SU-DHL-6 (cell line): ENCODE measurements at regions not wholly inside any gene's neighbourhood (a gene's known extent, or its start where the extent isn't known, plus 50 kb on each side); places are given as distances from the start of the nearest gene placed in this dataset.

ENCODE experiments used
- H2AFZ ChIP-seq: fragments of 200-600 bp; sonication (generic); 2 replicates; pipeline ENCODE4 v1.6.1; 2014; ENCODE audit warnings: low read depth, mild to moderate bottlenecking, moderate library complexity, mixed read lengths, antibody characterized with exemption, low read length; ENCODE audit not compliant: severe bottlenecking
- H3F3A ChIP-seq: fragments of 200-600 bp; shearing (Covaris generic); 2 replicates; pipeline ENCODE4 v1.6.0; 2016; ENCODE audit warnings: antibody characterized with exemption, mild to moderate bottlenecking; ENCODE audit not compliant: insufficient read depth
- H3K27ac ChIP-seq: fragments of 200-600 bp; sonication (generic); 2 replicates; pipeline ENCODE4 v1.5.1; 2016; ENCODE audit warnings: low read depth, mild to moderate bottlenecking, low read length, moderate library complexity, mixed read lengths
- H3K27me3 ChIP-seq: fragments of 200-600 bp; sonication (generic), shearing (Covaris generic); 2 replicates; pipeline ENCODE4 v1.6.0; 2014; ENCODE audit warnings: mild to moderate bottlenecking, low read length
- H3K36me3 ChIP-seq: fragments of 200-600 bp; sonication (generic); 2 replicates; pipeline ENCODE4 v1.6.1; 2014; ENCODE audit warnings: mild to moderate bottlenecking, low read length, mixed read lengths
- H3K4me2 ChIP-seq: fragments of 300-600, 200-600 bp; shearing (Covaris generic), sonication (generic); 2 replicates; pipeline ENCODE4 v1.6.0; 2014; ENCODE audit warnings: low read length, low read depth, mild to moderate bottlenecking; ENCODE audit not compliant: poor library complexity, severe bottlenecking
- H3K4me3 ChIP-seq: fragments of 200-600 bp; sonication (generic); 2 replicates; pipeline ENCODE4 v1.5.1; 2014; ENCODE audit warnings: antibody characterized with exemption, low read length, mild to moderate bottlenecking, mixed read lengths; ENCODE audit not compliant: insufficient read depth, poor library complexity, severe bottlenecking
- H3K79me2 ChIP-seq: fragments of 200-600 bp; sonication (generic); 2 replicates; pipeline ENCODE4 v1.6.1; 2014; ENCODE audit warnings: mild to moderate bottlenecking, low read length, moderate library complexity; ENCODE audit not compliant: insufficient read depth
- H3K9ac ChIP-seq: fragments of 200-600 bp; sonication (generic); 2 replicates; pipeline ENCODE4 v1.7.0; 2014; ENCODE audit warnings: mild to moderate bottlenecking, low read length
- H3K9me2 ChIP-seq: fragments of 200-600 bp; sonication (generic); replicated peaks from 2 replicates; pipeline ENCODE4 v1.6.1; 2014; ENCODE audit warnings: low read length; ENCODE audit not compliant: insufficient read depth
- H3K9me3 ChIP-seq: fragments of 200-600 bp; sonication (generic); 2 replicates; pipeline ENCODE4 v1.6.1; 2014; ENCODE audit warnings: low read length, mixed read lengths; ENCODE audit not compliant: insufficient read depth
- H4K20me1 ChIP-seq: fragments of 200-600 bp; sonication (generic); 2 replicates; pipeline ENCODE4 v1.6.1; 2014; ENCODE audit warnings: low read depth, mild to moderate bottlenecking, antibody characterized with exemption, low read length, moderate library complexity, mixed read lengths
- CTCF ChIP-seq: fragments of 200-600 bp; sonication (generic); IDR thresholded peaks from one replicate; pipeline ENCODE4 v1.5.1; 2017; ENCODE audit warnings: antibody characterized with exemption, mild to moderate bottlenecking, low read length, moderate library complexity; ENCODE audit not compliant: insufficient read depth, poor library complexity, severe bottlenecking
- EZH2phosphoT487 ChIP-seq: fragments of 200-600 bp; sonication (generic), shearing (Covaris generic); conservative IDR thresholded peaks from 2 replicates; pipeline ENCODE4 v1.6.1; 2018; ENCODE audit warnings: mild to moderate bottlenecking, antibody characterized with exemption, low read length, moderate library complexity, mixed read lengths

DNA sequence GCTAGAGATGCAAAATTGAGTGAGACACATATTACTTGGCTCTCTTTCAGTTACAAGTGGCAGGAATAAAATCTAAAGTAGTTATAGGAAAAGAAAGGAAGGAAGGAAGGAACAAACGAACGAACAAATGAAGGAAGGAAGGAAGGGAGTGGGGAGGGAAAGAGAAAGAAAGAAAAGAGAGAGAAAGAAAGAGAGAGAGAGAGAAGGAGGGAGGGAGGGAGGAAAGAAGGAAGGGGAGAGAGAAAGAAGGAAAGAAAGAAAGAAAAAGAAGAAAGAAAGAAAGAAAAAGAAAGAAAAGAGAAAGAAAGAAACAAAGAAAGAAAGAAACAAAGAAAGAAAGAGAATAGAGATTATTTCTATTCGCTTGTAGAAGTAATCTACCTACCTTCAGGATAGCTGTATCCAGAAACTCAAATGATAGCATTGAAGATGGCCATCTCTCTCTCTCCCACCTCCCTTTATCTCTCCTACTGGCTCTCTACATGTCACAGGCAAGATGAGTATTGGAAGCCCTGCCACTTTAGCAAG, 229.7 kb upstream of the TLE3 start:
- Histone ChIP-seq H3K4me3 (peak overlapping the region; percentile 25), H3K9me2 (no peaks in the 10 kb centered on the region), H3K4me2 (peak overlapping the region; percentile 54), H3K27me3 (no peaks in the 10 kb centered on the region), H3K36me3 (0 out of 2 replicates have a peak, but pooled peaks cover 2% of the 10 kb centered on the region), H3K79me2 (no peaks in the 10 kb centered on the region), H3K9me3 (no peaks in the 10 kb centered on the region; the same call in 1 of the 2 replicates), H3K27ac (peak overlapping the region; percentile 37), H4K20me1 (no peaks in the 10 kb centered on the region), H3K9ac (peak overlapping the region; percentile 8), H3F3A (peaks cover 4% of the 10 kb centered on the region; the same call in 1 of the 2 replicates), H2AFZ (no peak overlapping the region)
- TF ChIP-seq CTCF (no peak), EZH2phosphoT487 (no peak)

GRCh38 chr15:70324001-70324974, 226.6 kb upstream of the TLE3 start:
- no peak overlapping the region for H3K4me3 ChIP-seq
- H3K4me2 ChIP-seq, result no peak overlapping the region
- H3K27ac ChIP-seq, result no peak overlapping the region
- no peak overlapping the region for H3K9ac ChIP-seq
- no peaks in the 10 kb centered on the region for H3K9me3 ChIP-seq
- H3K27me3 ChIP-seq, result no peaks in the 10 kb centered on the region
- H2AFZ ChIP-seq, result no peak overlapping the region
- no peaks in the 10 kb centered on the region for H4K20me1 ChIP-seq
- no peak for TF ChIP-seq CTCF
- TF ChIP-seq EZH2phosphoT487, result no peak
- H3F3A ChIP-seq, result peaks cover 23% of the 10 kb centered on the region
- H3K79me2 ChIP-seq, result no peaks in the 10 kb centered on the region
- no peaks in the 10 kb centered on the region for H3K9me2 ChIP-seq
- no peaks in the 10 kb centered on the region for H3K36me3 ChIP-seq

DNA sequence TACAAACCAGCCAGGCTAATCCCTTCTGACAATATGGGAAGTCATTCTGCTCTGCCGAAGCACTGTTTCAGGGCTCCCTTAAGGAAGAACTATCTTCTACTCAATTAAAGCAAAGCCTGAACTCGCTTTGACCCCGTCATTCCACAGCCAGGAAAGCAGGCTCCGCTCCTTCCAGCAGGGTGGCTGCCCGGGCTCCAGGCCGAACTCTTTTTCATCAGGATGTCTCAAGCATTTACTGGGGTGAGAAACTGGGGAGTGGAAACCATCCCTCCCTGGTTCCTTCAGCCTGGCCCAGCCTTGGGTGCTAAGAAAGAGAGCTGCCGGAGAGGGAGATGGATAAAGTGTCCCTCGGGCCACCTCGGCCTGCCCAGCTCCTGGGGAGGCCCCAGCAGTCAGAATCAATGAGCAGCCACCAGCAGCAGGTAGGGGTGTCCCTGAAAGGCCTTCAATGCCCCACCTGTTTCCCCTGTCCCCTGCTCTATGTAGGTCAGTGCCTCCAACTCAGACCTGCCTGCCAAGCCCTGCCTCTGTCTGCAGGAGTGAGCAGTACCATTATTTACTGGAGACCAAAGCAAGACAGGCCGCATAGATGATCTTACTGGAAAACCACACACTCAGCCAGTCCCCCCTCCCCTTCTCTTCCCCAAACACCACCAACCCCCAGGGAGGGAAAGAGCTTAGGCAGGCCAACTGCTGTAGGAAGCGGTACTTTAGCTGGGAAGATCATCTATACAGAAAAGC, 225.6 kb upstream of the TLE3 start:
- Histone ChIP-seq H3K36me3 (no peaks in the 10 kb centered on the region), H3F3A (peaks cover 33% of the 10 kb centered on the region), H3K27ac (no peak overlapping the region), H3K9ac (no peak overlapping the region), H3K9me3 (no peaks in the 10 kb centered on the region), H3K9me2 (no peaks in the 10 kb centered on the region), H3K79me2 (no peaks in the 10 kb centered on the region), H3K27me3 (no peaks in the 10 kb centered on the region), H2AFZ (no peak overlapping the region), H3K4me2 (no peak overlapping the region), H3K4me3 (no peak overlapping the region), H4K20me1 (no peaks in the 10 kb centered on the region)
- no peak for TF ChIP-seq CTCF
- TF ChIP-seq EZH2phosphoT487, result no peak
